DMS153 (cell line): ENCODE measurements at regions not wholly inside any gene's neighbourhood (a gene's known extent, or its start where the extent isn't known, plus 50 kb on each side); places are given as distances from the start of the nearest gene placed in this dataset.

ENCODE experiments used
- DNase-seq: peaks from one replicate; lab custom pipeline; 2025; lab: John Stamatoyannopoulos, UW

- DNase-seq = no peak
These were observed 273.1 kb downstream of the TTLL7 start for GRCh38 chr1:83725735-83726360.

DNA sequence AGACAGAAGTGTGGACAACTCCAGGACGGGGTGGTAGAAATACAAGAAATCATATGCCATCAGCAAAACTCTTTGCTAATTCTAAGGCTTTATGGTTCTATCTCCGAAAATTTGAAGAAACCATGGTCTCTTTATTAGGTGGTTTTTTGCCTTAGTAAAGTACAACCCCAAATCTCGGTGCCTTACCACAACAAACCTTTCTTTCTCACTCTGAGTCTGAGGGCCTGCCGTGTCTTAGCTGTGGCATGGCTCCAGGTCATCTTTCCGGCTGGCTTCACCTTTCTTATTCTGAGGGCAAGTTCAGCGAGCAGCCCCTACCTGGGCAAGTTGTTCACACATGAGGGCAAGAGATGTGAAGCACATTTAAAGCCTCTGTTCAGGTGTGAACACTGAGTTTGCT, 280.6 kb downstream of the TTLL7 start:
- no peak for DNase-seq

DNA sequence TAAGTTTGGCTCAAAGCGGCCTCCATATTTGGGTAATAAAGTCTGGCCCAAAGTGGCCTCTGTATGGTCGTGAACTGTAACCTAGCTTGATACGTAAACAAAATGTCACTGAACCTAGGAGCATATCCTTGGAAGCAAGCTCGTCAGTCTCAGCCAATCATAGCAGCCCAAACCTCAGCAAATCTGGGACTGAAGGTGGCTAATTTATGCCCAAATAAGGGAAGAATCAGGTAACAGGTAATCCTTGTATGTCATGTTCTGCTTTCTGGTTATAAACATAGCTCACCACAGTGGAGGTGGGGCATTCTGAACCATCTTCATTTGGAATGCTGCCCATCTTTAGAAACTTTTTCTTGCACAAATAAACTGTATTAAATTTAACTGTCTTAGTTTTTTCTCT, 281.1 kb downstream of the TTLL7 start:
- DNase-seq = no peak

- no peak for DNase-seq
These were observed 282.3 kb downstream of the TTLL7 start for GRCh38 chr1:83716641-83717040.

DNA sequence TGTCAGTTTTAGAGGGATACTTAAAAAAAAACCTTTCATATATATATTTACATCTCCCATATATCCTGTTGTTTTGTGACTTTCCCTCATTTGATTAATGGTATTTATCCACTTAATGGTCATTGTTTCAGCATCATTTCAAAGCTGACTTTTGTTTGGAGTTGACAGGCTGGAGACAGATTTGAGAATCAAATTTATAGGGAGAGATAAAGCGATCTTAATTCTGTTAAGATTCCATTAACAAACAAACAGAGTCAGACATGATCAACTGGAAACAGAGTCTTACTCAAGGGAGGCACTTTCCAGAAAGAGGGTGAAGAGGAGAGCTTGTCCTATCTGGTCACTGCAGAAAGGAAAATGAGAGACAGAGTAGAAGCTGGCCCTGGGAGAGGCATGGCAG, 283.4 kb downstream of the TTLL7 start:
- no peak for DNase-seq

- DNase-seq = no peak
These were observed 289.3 kb downstream of the TTLL7 start for GRCh38 chr1:83709662-83710061.

DNA sequence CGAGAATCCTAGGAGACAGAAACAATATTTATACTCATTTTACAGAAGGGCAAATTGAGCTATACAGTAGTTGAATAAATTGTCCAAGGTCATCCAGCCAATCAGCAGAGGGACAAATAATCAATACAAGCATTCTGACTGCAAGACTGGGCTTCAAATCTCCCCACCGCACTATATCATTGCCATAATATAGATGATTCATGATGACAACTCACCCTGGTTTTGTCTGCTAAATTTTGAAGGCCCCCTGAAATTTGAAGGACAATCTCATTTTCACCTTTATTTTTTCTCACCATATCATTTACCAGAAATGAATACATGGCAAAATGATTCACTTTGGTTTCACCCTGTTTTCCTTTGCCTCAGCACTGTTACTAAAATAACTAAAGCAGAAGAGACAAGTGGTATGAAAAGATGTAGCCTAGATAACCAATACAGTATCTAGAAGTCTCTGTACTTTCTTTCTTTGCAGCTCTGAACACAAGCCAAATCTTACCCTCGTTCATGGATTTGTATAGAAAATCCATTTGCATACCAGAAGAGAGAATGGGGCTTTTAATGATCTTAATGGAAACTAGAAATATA, 292.5 kb downstream of the TTLL7 start:
- DNase-seq = no peak

DNA sequence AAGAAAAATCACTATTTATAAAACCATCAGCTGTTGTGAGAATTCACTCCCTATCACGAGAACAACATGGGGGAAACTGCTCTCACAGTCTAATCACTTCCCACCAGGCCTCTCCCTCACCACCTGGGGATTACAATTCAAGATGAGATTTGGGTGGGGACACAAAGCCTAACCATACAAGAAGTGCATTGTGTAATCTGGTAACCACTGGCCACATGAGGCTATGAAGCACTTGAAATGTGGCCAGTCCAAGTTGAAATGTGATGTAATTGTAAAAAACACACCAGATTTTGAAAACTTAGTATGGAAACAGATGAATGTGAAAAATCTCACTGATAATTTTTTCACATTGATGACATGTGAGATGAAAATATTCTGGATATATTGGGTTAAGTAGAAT, 293.8 kb downstream of the TTLL7 start:
- DNase-seq = no peak

GRCh38 chr1:83704350-83704749, 294.6 kb downstream of the TTLL7 start:
- DNase-seq = no peak

GRCh38 chr1:83702356-83702755, 296.6 kb downstream of the TTLL7 start:
- DNase-seq = no peak

DNA sequence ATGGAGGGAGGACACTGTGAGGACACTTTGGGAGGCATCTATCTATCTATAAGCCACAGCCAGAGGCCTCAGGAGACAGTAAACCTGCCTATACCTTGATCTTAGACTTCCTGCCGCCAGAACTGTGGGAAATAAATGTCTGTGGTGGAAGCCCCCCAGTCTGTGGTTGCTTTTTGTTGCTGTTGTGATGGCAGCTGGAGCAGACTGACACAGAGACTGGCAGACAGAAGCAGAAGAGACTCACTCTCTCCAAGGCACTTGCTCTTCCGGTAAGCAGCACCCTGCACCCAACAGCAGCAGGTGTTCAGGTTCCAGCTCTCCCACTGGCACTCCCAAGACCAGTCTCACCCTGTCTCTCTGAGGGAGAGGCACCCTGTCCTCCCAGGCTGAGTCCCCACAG, 297.6 kb downstream of the TTLL7 start:
- DNase-seq = no peak

DNA sequence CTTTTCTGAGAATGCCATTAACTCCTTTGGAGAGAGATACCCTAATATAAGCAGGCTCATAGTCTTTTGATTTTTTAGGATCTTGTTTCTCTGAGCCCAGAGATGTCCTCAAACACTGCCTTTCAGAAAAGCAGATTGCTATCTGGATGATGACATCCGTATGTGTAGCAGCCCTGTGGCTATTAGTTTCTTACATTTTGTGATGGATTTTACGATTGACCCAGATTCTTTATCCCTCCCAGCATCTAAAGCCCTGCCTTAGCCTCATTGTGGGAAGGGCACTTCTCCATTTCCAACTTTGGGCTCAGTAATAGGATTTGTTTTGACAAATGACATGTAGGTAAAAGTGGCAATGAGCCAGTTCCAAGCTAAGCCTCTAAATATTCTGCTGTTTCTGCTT, 300.3 kb downstream of the TTLL7 start:
- no peak for DNase-seq

DNA sequence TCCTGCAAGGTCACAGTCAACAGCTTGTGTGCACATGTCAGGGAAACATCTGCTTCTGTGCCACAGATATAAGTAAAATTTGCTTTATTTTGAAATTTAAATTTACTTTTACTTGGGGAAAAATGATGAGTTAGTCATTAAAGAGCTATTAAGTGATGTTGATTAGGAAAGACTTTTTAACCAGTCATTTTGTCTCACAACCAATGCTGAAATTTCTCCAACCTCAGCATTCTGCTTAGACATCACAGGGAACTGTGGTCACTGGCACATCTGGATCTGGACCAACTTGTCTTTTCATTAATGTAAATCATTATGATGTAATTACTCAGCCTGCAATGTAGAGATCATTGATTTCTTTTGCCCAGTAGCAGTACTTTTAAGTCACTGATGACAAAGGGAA, 301.0 kb downstream of the TTLL7 start:
- no peak for DNase-seq

DNA sequence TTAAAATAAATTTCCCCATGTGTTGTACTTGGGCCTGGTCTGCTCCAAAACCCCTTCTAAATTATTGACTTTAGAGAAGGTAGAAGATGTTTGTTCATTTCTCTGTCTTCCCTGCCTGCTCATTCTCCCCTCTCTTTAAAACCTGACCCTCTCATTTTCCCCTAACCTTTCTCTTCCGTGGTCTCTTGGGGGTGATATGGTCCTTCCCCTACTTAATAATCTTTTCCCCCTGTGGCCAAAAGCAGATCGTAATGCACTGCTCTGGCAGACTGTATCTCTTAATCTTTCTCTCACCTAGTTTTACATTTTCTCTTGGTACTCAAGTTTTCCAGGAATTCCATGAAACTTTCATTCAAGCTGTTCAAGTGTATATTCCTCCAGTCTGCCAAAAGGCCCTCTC, 301.7 kb downstream of the TTLL7 start:
- DNase-seq = no peak

GRCh38 chr1:83694449-83694848, 304.5 kb downstream of the TTLL7 start:
- DNase-seq = no peak

GRCh38 chr1:83693427-83694126, 305.4 kb downstream of the TTLL7 start:
- DNase-seq = peak; percentile 44

- peak; percentile 44 for DNase-seq
These were observed 306.2 kb downstream of the TTLL7 start for GRCh38 chr1:83692524-83693381.

- no peak for DNase-seq
These were observed 306.9 kb downstream of the TTLL7 start for GRCh38 chr1:83691953-83692500.

GRCh38 chr1:83689921-83690868, 308.7 kb downstream of the TTLL7 start:
- DNase-seq = no peak

GRCh38 chr1:83682132-83682531, 316.8 kb downstream of the TTLL7 start:
- no peak for DNase-seq

DNA sequence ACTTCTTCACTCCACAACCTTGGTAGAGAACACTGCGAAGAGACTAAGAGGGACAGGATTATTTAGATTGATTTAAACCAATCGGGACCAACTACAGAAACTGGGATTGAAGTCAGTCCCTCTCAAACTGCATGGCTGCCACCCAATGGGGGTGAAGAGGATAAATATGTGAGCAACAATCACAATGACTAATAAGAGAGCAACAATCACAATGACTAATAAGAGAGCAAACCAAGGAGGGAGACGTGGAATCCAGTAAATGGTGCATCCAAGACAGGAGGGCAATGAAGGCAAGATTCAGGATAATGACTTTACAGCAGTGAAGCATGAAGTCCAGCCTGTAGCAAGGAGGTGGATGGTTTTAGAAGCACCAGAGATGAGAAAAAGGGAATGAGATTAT, 322.8 kb downstream of the TTLL7 start:
- no peak for DNase-seq
